ENCODE measurements at regions not wholly inside any gene's neighbourhood (a gene's known extent, or its start where the extent isn't known, plus 50 kb on each side); places are given as distances from the start of the nearest gene placed in this dataset.
"Not testable (repeated sequence)": the region's sequence is repeated elsewhere in the genome, so short reads cannot be mapped to it uniquely, and the experiment has no call there.

- no peak for DNase-seq (ENCODE audit: low spot score)
- no peak for ATAC-seq (ENCODE audit: low FRiP score)
- no peak for TF ChIP-seq CTCF (IDR thresholded peaks at IDR 0.05)
These were observed 118.7 kb downstream of the BEND2 start for GRCh38 chrX:18102006-18102405.

DNA sequence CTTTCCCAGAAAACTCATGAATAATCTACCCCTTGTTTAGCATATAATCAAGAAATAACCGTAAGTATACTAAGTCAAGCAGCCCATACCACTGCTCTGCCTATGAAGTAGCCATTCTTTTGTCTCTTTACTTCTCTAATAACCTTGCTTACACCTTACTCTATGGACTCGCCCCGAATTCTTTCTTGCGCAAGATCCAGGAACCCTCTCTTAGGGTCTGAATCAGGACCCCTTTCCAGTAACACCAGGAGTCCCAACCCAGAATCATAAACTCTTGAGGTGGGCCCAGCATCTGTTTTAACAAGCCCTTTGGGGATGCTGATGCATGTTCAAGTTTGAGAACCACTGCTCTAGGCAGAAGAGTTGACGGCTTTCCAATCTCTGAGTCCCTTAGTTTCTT, 119.6 kb downstream of the BEND2 start:
- DNase-seq (ENCODE audit: low spot score) (no peak), ATAC-seq (ENCODE audit: low FRiP score) (no peak)
- no peak for TF ChIP-seq CTCF (IDR thresholded peaks at IDR 0.05)

DNA sequence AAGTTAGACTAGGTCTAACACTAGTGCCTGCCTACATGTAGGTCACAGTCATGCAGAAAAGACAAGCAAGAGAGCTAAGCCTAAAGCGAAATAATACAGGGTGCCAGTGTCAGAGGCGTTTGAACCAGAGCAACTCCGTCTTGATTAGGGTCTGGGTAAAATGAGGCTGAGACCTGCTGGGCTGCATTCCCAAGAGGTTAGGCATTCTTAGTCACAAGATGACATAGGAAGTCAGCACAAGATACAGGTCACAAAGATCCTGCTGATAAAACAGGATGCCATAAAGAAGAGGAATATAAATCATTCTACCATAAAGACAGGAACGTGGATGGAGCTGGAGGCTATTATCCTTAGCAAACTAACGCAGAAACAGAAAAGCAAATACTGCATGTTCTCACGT, 120.9 kb downstream of the BEND2 start:
- no peak for ATAC-seq (ENCODE audit: low FRiP score)

DNA sequence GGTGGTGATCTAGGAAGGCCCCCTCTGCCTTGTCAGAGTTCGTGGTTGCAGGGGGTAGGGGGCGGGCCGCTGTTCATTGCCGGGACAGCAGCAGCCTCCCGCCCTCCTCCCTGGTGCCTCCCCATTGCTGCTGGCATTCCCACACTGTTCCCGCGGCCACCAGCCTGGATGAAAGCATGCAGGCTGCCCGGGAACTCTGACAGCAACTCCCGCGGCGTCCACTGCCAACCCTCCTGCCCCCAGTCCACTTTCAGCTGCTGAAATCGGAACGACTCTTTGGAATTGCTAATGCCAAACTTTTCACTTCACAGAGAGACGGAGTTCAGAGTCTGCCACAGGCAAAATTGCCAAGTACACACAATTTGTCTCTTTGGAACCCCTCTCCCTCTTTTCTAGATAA, 121.9 kb downstream of the BEND2 start:
- ATAC-seq (ENCODE audit: low FRiP score) (no peak), DNase-seq (ENCODE audit: low spot score) (no peak)
- no peak for TF ChIP-seq CTCF (IDR thresholded peaks at IDR 0.05)

More for the DNA sequence above, 120.9 kb downstream of the BEND2 start:
- no peak for DNase-seq (ENCODE audit: low spot score)
- TF ChIP-seq CTCF (IDR thresholded peaks at IDR 0.05): no peak

DNA sequence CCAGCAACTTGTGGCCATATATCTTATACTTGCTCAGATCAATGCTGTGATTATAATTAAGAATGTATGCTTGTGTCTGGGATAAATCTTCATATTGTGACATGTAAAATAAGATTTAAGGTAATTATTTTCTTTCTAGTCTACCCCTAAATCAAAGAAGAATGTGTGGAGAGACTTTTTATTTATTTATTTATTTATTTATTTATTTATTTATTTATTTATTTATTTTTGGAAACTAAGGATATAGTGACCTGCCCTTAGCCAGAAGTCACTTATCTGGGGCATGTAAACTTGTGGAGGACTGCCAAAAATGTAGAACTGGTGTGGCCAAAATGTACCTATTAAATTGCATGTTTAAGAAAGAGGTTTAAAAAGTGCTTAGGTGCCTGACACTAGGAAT, 144.3 kb downstream of the BEND2 start:
- ATAC-seq (ENCODE audit: low FRiP score) (no peak), DNase-seq (ENCODE audit: low spot score) (no peak)
- TF ChIP-seq CTCF (IDR thresholded peaks at IDR 0.05): no peak

GRCh38 chrX:18075603-18076002, 145.1 kb downstream of the BEND2 start:
- TF ChIP-seq CTCF (IDR thresholded peaks at IDR 0.05): no peak
- no peak for ATAC-seq (ENCODE audit: low FRiP score)
- no peak for DNase-seq (ENCODE audit: low spot score)

GRCh38 chrX:18068045-18068444, 152.6 kb downstream of the BEND2 start:
- DNase-seq (ENCODE audit: low spot score); ATAC-seq (ENCODE audit: low FRiP score): not testable (repeated sequence)

DNA sequence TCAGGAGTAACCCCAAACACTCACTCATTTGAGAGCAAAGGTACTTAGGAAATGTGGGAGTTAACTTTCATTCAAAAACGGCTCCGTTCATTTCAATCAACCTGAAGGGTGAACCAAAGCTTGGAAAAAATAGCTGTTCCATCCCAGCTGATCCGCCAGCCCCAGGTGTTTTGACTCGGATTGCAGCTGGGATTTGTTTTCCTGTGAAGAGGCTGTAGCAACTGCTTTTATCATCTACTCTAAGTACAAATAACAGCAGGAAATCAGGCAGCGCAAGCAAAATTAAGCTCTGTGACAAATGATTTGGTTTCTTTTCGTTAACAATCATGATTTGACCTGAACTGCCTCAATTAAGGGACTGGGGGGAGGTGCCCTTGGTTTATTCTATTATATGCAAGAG, 154.7 kb downstream of the BEND2 start:
- no peak for TF ChIP-seq CTCF (IDR thresholded peaks at IDR 0.05)
- DNase-seq (ENCODE audit: low spot score) (no peak), ATAC-seq (ENCODE audit: low FRiP score) (no peak)

Measured in omental fat pad (tissue), 3 donors.